K562 (cell line): ENCODE measurements at regions not wholly inside any gene's neighbourhood (a gene's known extent, or its start where the extent isn't known, plus 50 kb on each side); places are given as distances from the start of the nearest gene placed in this dataset.

ENCODE experiments used
- ATAC-seq: fragments of 200-7000 bp; cut with Tn5 transposase; 3 replicates; pipeline ENCODE4 v1.9.1; 2020; ENCODE audit warnings: moderate library complexity
- BruUV-seq: library from RNA; stranded (reverse); fragments of 400-500 nt; replicated peaks from 2 replicates; lab custom pipeline; 2021; lab: Mats Ljungman, UMichigan
- CTCF ChIA-PET: fragments of 300-600 bp; formaldehyde crosslinking; extraction: SDS; loops from one replicate; lab custom pipeline; 2021; ENCODE audit warnings: low intra/inter-chr PET ratio; lab: Yijun Ruan, JAX
- POLR2A ChIA-PET: fragments of 300-600, 350-650 bp; sonication (Branson Sonifier 250); formaldehyde crosslinking; extraction: SDS; loops from one replicate; lab custom pipeline; 2021; ENCODE audit warnings: antibody characterized with exemption, inconsistent platforms; lab: Yijun Ruan, JAX
- DNase-seq, 4 experiments: peaks; one replicate each; pipeline versions ENCODE4 v3.0.0 to v3.0.0-alpha.2; 2011 to 2018; ENCODE audit warnings: low spot score in 3 of 4, mixed read lengths in 3 of 4; ENCODE audit errors: extremely low read depth in 1 of 4
- FAIRE-seq: peaks from 2 replicates; lab custom pipeline; 2011; peaks lifted over from hg19 to GRCh38; lab: Jason Lieb, UNC
- H2AFZ ChIP-seq: 2 replicates; pipeline ENCODE4 v1.6.0; 2011; ENCODE audit warnings: low read depth, low read length, control low read depth, inconsistent platforms
- H3K27ac ChIP-seq: fragments of 200-600 bp; 3 replicates; pipeline ENCODE4 v1.8.0; 2011; ENCODE audit warnings: low read depth, mild to moderate bottlenecking, control low read depth, inconsistent platforms, low read length, moderate library complexity, mixed read lengths; ENCODE audit errors: extremely low read depth
- H3K27me3 ChIP-seq, 2 experiments: fragments of 300-600 bp in 1 of 2; 2 replicates in 1 of 2; 3 replicates in 1 of 2; pipeline versions ENCODE4 v1.6.0 to v1.8.0; 2011; ENCODE audit warnings: inconsistent platforms in 2 of 2, low read length in 2 of 2, mild to moderate bottlenecking in 1 of 2, mixed read lengths in 1 of 2, moderate library complexity in 1 of 2; ENCODE audit not compliant: control insufficient read depth in 2 of 2, insufficient read depth in 2 of 2
- H3K36me3 ChIP-seq: fragments of 300-600 bp; 3 replicates; pipeline ENCODE4 v1.8.0; 2011; ENCODE audit warnings: mild to moderate bottlenecking, low read length, inconsistent platforms; ENCODE audit not compliant: control insufficient read depth, insufficient read depth
- H3K4me1 ChIP-seq, 2 experiments: fragments of 200-600 bp in 1 of 2; replicated peaks in 1 of 2; 2 replicates in 1 of 2; 3 replicates in 1 of 2; pipeline versions ENCODE4 v1.5.1 to v1.8.0; 2011; ENCODE audit warnings: inconsistent platforms in 2 of 2, low read length in 2 of 2, mild to moderate bottlenecking in 1 of 2, mixed read lengths in 1 of 2, moderate library complexity in 1 of 2; ENCODE audit not compliant: control insufficient read depth in 2 of 2, insufficient read depth in 2 of 2
- H3K4me2 ChIP-seq: 2 replicates; pipeline ENCODE4 v1.6.1; 2011; ENCODE audit warnings: low read length, control low read depth, inconsistent platforms, mixed read lengths; ENCODE audit not compliant: insufficient read depth
- H3K4me3 ChIP-seq: fragments of 200-600 bp; sonication (generic), shearing (Covaris generic); 2 replicates; pipeline ENCODE4 v1.5.1; 2016; ENCODE audit warnings: control low read depth, inconsistent platforms
- H3K79me2 ChIP-seq: fragments of 200-600 bp; 3 replicates; pipeline ENCODE4 v1.8.0; 2011; ENCODE audit warnings: low read length, inconsistent platforms; ENCODE audit not compliant: control insufficient read depth, insufficient read depth
- H3K9ac ChIP-seq, 2 experiments: 2 replicates each; pipeline versions ENCODE4 v1.6.0 to v1.6.1; 2011; ENCODE audit warnings: low read depth in 2 of 2, low read length in 2 of 2, control low read depth in 1 of 2, inconsistent platforms in 1 of 2, mild to moderate bottlenecking in 1 of 2, mixed read lengths in 1 of 2; ENCODE audit not compliant: insufficient read depth in 1 of 2
- H3K9me1 ChIP-seq: one replicate; pipeline ENCODE4 v1.6.0; 2011; ENCODE audit warnings: inconsistent platforms, mild to moderate bottlenecking, low read length, moderate library complexity; ENCODE audit not compliant: control insufficient read depth, insufficient read depth
- H3K9me3 ChIP-seq: replicated peaks from 2 replicates; pipeline ENCODE4 v1.5.1; 2011; ENCODE audit warnings: low read depth, low read length, inconsistent platforms; ENCODE audit not compliant: control insufficient read depth, insufficient read depth
- H4K20me1 ChIP-seq: replicated peaks from 2 replicates; pipeline ENCODE4 v1.6.1; 2011; ENCODE audit warnings: low read length, inconsistent platforms, mixed read lengths; ENCODE audit not compliant: control insufficient read depth, insufficient read depth
- ARHGAP35 ChIP-seq: fragments of 450-650 bp; IDR thresholded peaks from 2 replicates; pipeline ENCODE4 v1.6.1; 2018; ENCODE audit not compliant: partially characterized antibody
- BRD9 ChIP-seq: fragments of 450-650 bp; IDR thresholded peaks from 2 replicates; pipeline ENCODE4 v1.6.1; 2018; ENCODE audit warnings: low read depth; ENCODE audit not compliant: partially characterized antibody
- CBFA2T2 ChIP-seq: fragments of 450-650 bp; conservative IDR thresholded peaks from 2 replicates; pipeline ENCODE4 v1.6.1; 2017; ENCODE audit warnings: mild to moderate bottlenecking
- CBFA2T3 ChIP-seq: fragments of 450-650 bp; IDR thresholded peaks from 2 replicates; pipeline ENCODE4 v1.6.1; 2017
- CEBPG ChIP-seq, 3 experiments: fragments of 200-800 bp in 1 of 3; sonication (Bioruptor generic) in 1 of 3; sonication (generic) in 1 of 3; formaldehyde crosslinking in 1 of 3; IDR thresholded peaks in 2 of 3; conservative IDR thresholded peaks in 1 of 3; 2 replicates each; pipeline versions ENCODE4 v1.6.1 to v1.8.0; 2016 to 2022; ENCODE audit warnings: missing compliant biosample characterization in 2 of 3, missing genetic modification characterization in 2 of 3, mild to moderate bottlenecking in 1 of 3, missing genetic modification reagents in 1 of 3
- CTBP1 ChIP-seq: fragments of 450-650 bp; IDR thresholded peaks from 2 replicates; pipeline ENCODE4 v1.6.1; 2016; ENCODE audit warnings: borderline replicate concordance
- DPF2 ChIP-seq: fragments of 450-650 bp; IDR thresholded peaks from 2 replicates; pipeline ENCODE4 v1.6.1; 2016
- FOXP4 ChIP-seq: sonication (generic); formaldehyde crosslinking; IDR thresholded peaks from 2 replicates; pipeline ENCODE4 v1.8.0; 2022; ENCODE audit warnings: mild to moderate bottlenecking, missing genetic modification reagents, borderline replicate concordance
- KDM1A ChIP-seq, 2 experiments: fragments of 450-650 bp; IDR thresholded peaks; 2 replicates each; pipeline ENCODE4 v1.6.1; 2016; ENCODE audit warnings: mild to moderate bottlenecking in 2 of 2
- MAZ ChIP-seq, 2 experiments: fragments of 450-650 bp in 1 of 2; sonication (generic) in 1 of 2; formaldehyde crosslinking; IDR thresholded peaks in 1 of 2; conservative IDR thresholded peaks in 1 of 2; 2 replicates each; pipeline versions ENCODE4 v1.4.0 to v1.5.0; 2020; ENCODE audit warnings: mild to moderate bottlenecking in 1 of 2, missing genetic modification reagents in 1 of 2
- NCOA4 ChIP-seq: fragments of 450-650 bp; IDR thresholded peaks from 2 replicates; pipeline ENCODE4 v1.6.1; 2018; ENCODE audit warnings: mild to moderate bottlenecking; ENCODE audit not compliant: partially characterized antibody
- NR2C1 ChIP-seq, 2 experiments: fragments of 450-650 bp; IDR thresholded peaks; 2 replicates each; pipeline ENCODE4 v1.6.1; 2017; ENCODE audit warnings: mild to moderate bottlenecking in 2 of 2, antibody characterized with exemption in 1 of 2, inconsistent platforms in 1 of 2, missing compliant biosample characterization in 1 of 2, missing genetic modification characterization in 1 of 2
- RBM34 ChIP-seq: fragments of 200-400 bp; formaldehyde crosslinking; IDR thresholded peaks from 2 replicates; pipeline ENCODE4 v1.6.1; 2018; ENCODE audit warnings: low read length, borderline replicate concordance; ENCODE audit not compliant: insufficient read depth
- SMARCA5 ChIP-seq: fragments of 450-650 bp; IDR thresholded peaks from 2 replicates; pipeline ENCODE4 v1.6.1; 2016
- SUPT5H ChIP-seq: fragments of 450-650 bp; IDR thresholded peaks from 2 replicates; pipeline ENCODE4 v1.6.1; 2016
- TAL1 ChIP-seq: fragments of 450-650 bp; IDR thresholded peaks from 2 replicates; pipeline ENCODE4 v1.6.1; 2016; ENCODE audit warnings: mild to moderate bottlenecking
- TCF15 ChIP-seq: fragments of 250-450 bp; sonication (Bioruptor Pico); IDR thresholded peaks from 2 replicates; pipeline ENCODE4 v1.8.0; 2022; ENCODE audit warnings: moderate library complexity, mild to moderate bottlenecking, inconsistent platforms
- TCF3 ChIP-seq: sonication (generic); formaldehyde crosslinking; IDR thresholded peaks from 2 replicates; pipeline ENCODE4 v1.4.0; 2020; ENCODE audit warnings: mild to moderate bottlenecking, missing genetic modification reagents
- TEAD4 ChIP-seq, 2 experiments: sonication (generic) in 1 of 2; formaldehyde crosslinking in 1 of 2; IDR thresholded peaks; 2 replicates each; pipeline versions ENCODE4 v1.6.1 to v1.8.0; 2012 to 2022; ENCODE audit warnings: borderline replicate concordance in 1 of 2, inconsistent platforms in 1 of 2, low read length in 1 of 2, mild to moderate bottlenecking in 1 of 2, missing genetic modification reagents in 1 of 2
- YY1 ChIP-seq, 3 experiments: IDR thresholded peaks; 2 replicates each; pipeline ENCODE4 v1.6.1; 2011; ENCODE audit warnings: low read length in 2 of 3, mild to moderate bottlenecking in 2 of 3, moderate library complexity in 2 of 3, borderline replicate concordance in 1 of 3, control low read depth in 1 of 3, low read depth in 1 of 3; ENCODE audit not compliant: insufficient read depth in 3 of 3, insufficient replicate concordance in 2 of 3, control insufficient read depth in 1 of 3, insufficient read length in 1 of 3; ENCODE audit errors: extremely low read depth in 1 of 3
- ZNF583 ChIP-seq: fragments of 250-450 bp; sonication (Bioruptor Pico); IDR thresholded peaks from 2 replicates; pipeline ENCODE4 v1.4.0; 2020
- ZNF695 ChIP-seq: fragments of 450-650 bp; formaldehyde crosslinking; IDR thresholded peaks from 2 replicates; pipeline ENCODE4 v1.4.0; 2020; ENCODE audit warnings: mild to moderate bottlenecking, moderate library complexity
- WGBS: fragments of 100-300 bp; shearing (Covaris generic); methylation state at CpG from one replicate; pipeline ENCODE4 v1.1.6; 2016; ENCODE audit warnings: low coverage, mixed read lengths; ENCODE audit not compliant: insufficient coverage; ENCODE audit errors: missing lambda C conversion rate; 5-methylcytosine and 5-hydroxymethylcytosine counted together
- in situ Hi-C: fragments of 300-500 bp; cut with MboI; formaldehyde crosslinking; loops from 4 replicates; pipeline ENCODE4 v1.15.0; 2018; ENCODE audit warnings: inconsistent platforms, mixed read lengths
- intact Hi-C: fragments of 100-400 bp; cut with micrococcal nuclease; formaldehyde crosslinking; loops from 2 replicates; pipeline ENCODE4 v1.14.2; 2022

- Histone ChIP-seq H3K36me3 (no peaks in the 10 kb centered on the region), H3K79me2 (no peaks in the 10 kb centered on the region), H3K9me3 (no peaks in the 10 kb centered on the region), H3K27me3 (no peaks in the 10 kb centered on the region), H3K4me3 (no peak overlapping the region), H3K4me2 (no peak overlapping the region), H4K20me1 (no peaks in the 10 kb centered on the region), H3K4me1 (peaks cover 5 to 10% of the 10 kb centered on the region in 2 experiments; a peak in 3 of 5 replicates), H2AFZ (peak overlapping the region; percentile 2; the same call in 1 of the 2 replicates), H3K9me1 (no peaks in the 10 kb centered on the region), H3K9ac (no peak overlapping the region), H3K27ac (no peak overlapping the region)
- ATAC-seq: no peak
- DNase-seq: peak in 2 of 4 experiments; percentile 31 to 50
- POLR2A ChIA-PET: no interaction called here
- in situ Hi-C loops: no loop called here
- FAIRE-seq: no peak
- BruUV-seq: no TSS peak
- CTCF ChIA-PET: no interaction called here
- intact Hi-C loops: no loop called here
- 36% methylated on average over 5 of the region's 5 CpGs for WGBS
- TF ChIP-seq TCF15 (CRISPR knock-in tag): no peak
- TF ChIP-seq NCOA4: no peak
- TF ChIP-seq MAZ (CRISPR knock-in tag; conservative IDR thresholded peaks at IDR 0.05 in 1 of 2, IDR thresholded peaks at IDR 0.05 in 1 of 2): no peak
- TF ChIP-seq YY1 (IDR thresholded peaks at IDR 0.05; ENCODE audit: borderline replicate concordance in 1 of 3, control insufficient read depth in 1 of 3, extremely low read depth in 1 of 3, insufficient read depth in 3 of 3, insufficient read length in 1 of 3, insufficient replicate concordance in 2 of 3, low read depth in 1 of 3, low read length in 2 of 3): no peak
- TF ChIP-seq ZNF695 (CRISPR knock-in tag): no peak
- TF ChIP-seq CBFA2T2: peak; percentile 21; the same call in 1 of the 2 replicates
- TF ChIP-seq FOXP4: no peak
- peak; percentile 21; the same call in 1 of the 2 replicates for TF ChIP-seq DPF2
- TF ChIP-seq SMARCA5: no peak
- no peak for TF ChIP-seq RBM34
- no peak for TF ChIP-seq ZNF583 (CRISPR knock-in tag)
- TF ChIP-seq TCF3 (CRISPR knock-in tag): peak; percentile 24; the same call in 1 of the 2 replicates
- TF ChIP-seq TEAD4 (IDR thresholded peaks at IDR 0.05; ENCODE audit: low read length): peak; percentile 32; the same call in 1 of the 2 replicates
- TF ChIP-seq TEAD4 (CRISPR knock-in tag; IDR thresholded peaks at IDR 0.05; ENCODE audit: borderline replicate concordance): no peak
- TF ChIP-seq BRD9: no peak
- TF ChIP-seq CEBPG (CRISPR knock-in tag; IDR thresholded peaks at IDR 0.05): no peak
- no peak for TF ChIP-seq CEBPG (tag; conservative IDR thresholded peaks at IDR 0.05 in 1 of 2, IDR thresholded peaks at IDR 0.05 in 1 of 2)
- TF ChIP-seq CBFA2T3: peak; percentile 63; the same call in 1 of the 2 replicates
- TF ChIP-seq SUPT5H: no peak
- TF ChIP-seq ARHGAP35: no peak
- TF ChIP-seq CTBP1: no peak
- TF ChIP-seq NR2C1 (IDR thresholded peaks at IDR 0.05): peak; percentile 51; the same call in 1 of the 2 replicates
- peak; percentile 71 for TF ChIP-seq NR2C1 (tag; IDR thresholded peaks at IDR 0.05)
- 0 out of 4 replicates have a peak, but pooled peaks of 1 of the 2 experiments have one; percentile 19 for TF ChIP-seq KDM1A (IDR thresholded peaks at IDR 0.05)
- TF ChIP-seq TAL1: peak; percentile 12; the same call in 1 of the 2 replicates
These were observed 171.6 kb upstream of the NR2F2 start for GRCh38 chr15:96158938-96159337.
